ENCODE measurements at regions not wholly inside any gene's neighbourhood (a gene's known extent, or its start where the extent isn't known, plus 50 kb on each side); places are given as distances from the start of the nearest gene placed in this dataset.

DNA sequence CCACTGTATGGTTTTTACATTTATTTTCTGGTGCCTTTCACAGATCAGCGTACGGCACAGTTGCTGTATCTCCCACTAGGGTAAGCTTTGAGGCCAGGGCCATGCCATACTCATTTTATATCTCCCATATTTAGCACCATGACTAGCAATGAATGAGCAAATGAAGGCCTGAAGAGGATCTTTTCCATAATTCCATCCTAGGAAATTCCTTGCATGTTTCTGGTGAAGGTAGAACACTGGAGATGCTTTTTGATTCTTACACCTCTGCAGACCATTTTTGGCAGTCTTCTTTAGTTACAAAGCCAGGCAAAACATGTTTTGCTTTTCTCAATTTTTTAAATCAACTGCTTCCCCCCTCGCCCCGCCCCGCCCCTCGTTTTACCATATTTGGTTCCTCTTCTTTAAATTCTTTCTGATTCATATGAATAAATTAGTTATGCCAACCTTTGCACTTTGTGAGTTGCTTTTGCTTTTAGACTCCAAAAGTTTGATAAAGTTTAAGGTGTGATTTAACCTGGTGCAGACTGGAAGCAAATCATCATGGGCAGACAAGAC lies 78.9 kb upstream of the AK4 start:
- Histone ChIP-seq H3K79me2 (ENCODE audit: control insufficient read depth, insufficient read depth, low read length) (no peaks in the 10 kb centered on the region), H3K27ac (ENCODE audit: control insufficient read depth, insufficient read depth, low read length) (no peak overlapping the region), H4K20me1 (ENCODE audit: control insufficient read depth, extremely low read depth, insufficient read depth, low read length) (no peaks in the 10 kb centered on the region), H3K4me1 (ENCODE audit: control insufficient read depth, extremely low read depth, insufficient read depth, low read length) (peaks cover 6% of the 10 kb centered on the region), H3K9ac (ENCODE audit: control insufficient read depth, extremely low read depth, insufficient read depth, low read length) (peak overlapping the region; percentile 82), H2AFZ (ENCODE audit: control insufficient read depth, low read length) (no peak overlapping the region), H3K4me2 (ENCODE audit: control insufficient read depth, extremely low read depth, insufficient read depth, low read depth, low read length) (peak overlapping the region; percentile 98), H3K9me3 (ENCODE audit: control insufficient read depth, low read depth, low read length) (no peaks in the 10 kb centered on the region), H3K36me3 (ENCODE audit: control insufficient read depth in 2 of 2, extremely low read depth in 1 of 2, insufficient read depth in 2 of 2, low read length in 2 of 2) (no peaks in the 10 kb centered on the region), H3K4me3 (ENCODE audit: control insufficient read depth in 2 of 3, extremely low read depth in 1 of 3, insufficient read depth in 2 of 3, low read depth in 1 of 3, low read length in 3 of 3) (peak overlapping the region; percentile 58 to 86 (median 86)), H3K9me1 (ENCODE audit: control insufficient read depth, extremely low read depth, insufficient read depth, low read length) (no peaks in the 10 kb centered on the region), H3K27me3 (ENCODE audit: control insufficient read depth, extremely low read depth, insufficient read depth, low read length) (peaks cover 5% of the 10 kb centered on the region)
- TF ChIP-seq, protein P1, sequence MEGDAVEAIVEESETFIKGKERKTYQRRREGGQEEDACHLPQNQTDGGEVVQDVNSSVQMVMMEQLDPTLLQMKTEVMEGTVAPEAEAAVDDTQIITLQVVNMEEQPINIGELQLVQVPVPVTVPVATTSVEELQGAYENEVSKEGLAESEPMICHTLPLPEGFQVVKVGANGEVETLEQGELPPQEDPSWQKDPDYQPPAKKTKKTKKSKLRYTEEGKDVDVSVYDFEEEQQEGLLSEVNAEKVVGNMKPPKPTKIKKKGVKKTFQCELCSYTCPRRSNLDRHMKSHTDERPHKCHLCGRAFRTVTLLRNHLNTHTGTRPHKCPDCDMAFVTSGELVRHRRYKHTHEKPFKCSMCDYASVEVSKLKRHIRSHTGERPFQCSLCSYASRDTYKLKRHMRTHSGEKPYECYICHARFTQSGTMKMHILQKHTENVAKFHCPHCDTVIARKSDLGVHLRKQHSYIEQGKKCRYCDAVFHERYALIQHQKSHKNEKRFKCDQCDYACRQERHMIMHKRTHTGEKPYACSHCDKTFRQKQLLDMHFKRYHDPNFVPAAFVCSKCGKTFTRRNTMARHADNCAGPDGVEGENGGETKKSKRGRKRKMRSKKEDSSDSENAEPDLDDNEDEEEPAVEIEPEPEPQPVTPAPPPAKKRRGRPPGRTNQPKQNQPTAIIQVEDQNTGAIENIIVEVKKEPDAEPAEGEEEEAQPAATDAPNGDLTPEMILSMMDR (optimal IDR thresholded peaks at IDR 0.05 in 1 of 3, IDR thresholded peaks at IDR 0.05 in 1 of 3, conservative IDR thresholded peaks at IDR 0.05 in 1 of 3; ENCODE audit: extremely low read depth in 1 of 3, insufficient read depth in 2 of 3, low read length in 3 of 3): no peak
- TF ChIP-seq EZH2 (IDR thresholded peaks at IDR 0.05; ENCODE audit: low read length): no peak
- FAIRE-seq (no peak), DNase-seq (ENCODE audit: low read depth, low spot score) (no peak)
- dilution Hi-C loops (cut with MboI; ENCODE audit: extremely low pct_ligation_motif_present, low sequenced_read_pairs): no loop called here

DNA sequence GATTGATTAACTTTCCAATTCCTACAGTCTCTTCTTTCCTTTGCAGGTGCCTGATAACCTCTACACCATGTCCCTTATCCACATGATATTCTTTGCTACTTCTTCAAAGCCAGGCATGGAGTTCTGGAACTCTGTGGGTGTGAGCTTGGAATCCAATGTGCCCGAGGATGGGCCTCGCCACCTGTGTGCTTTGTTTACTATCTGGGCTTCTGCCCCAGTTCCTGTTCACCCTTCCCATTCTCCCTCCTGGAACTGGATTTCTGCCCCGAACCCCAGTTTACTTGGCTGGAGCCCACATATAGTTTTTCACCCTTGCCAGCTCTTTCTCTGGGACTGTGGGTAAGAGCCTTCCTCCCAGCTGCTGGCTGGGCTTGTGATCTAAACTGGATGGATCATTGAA lies 75.2 kb upstream of the AK4 start:
- Histone ChIP-seq H2AFZ (ENCODE audit: control insufficient read depth, low read length) (no peak overlapping the region), H3K27me3 (ENCODE audit: control insufficient read depth, extremely low read depth, insufficient read depth, low read length) (no peaks in the 10 kb centered on the region)

More for the DNA sequence above, 75.2 kb upstream of the AK4 start:
- no peaks in the 10 kb centered on the region for H3K9me1 ChIP-seq (ENCODE audit: control insufficient read depth, extremely low read depth, insufficient read depth, low read length)
- no peak overlapping the region for H3K27ac ChIP-seq (ENCODE audit: control insufficient read depth, insufficient read depth, low read length)
- FAIRE-seq: no peak
- no peaks in the 10 kb centered on the region for H4K20me1 ChIP-seq (ENCODE audit: control insufficient read depth, extremely low read depth, insufficient read depth, low read length)
- no peak overlapping the region for H3K4me2 ChIP-seq (ENCODE audit: control insufficient read depth, extremely low read depth, insufficient read depth, low read depth, low read length)
- no peaks in the 10 kb centered on the region for H3K9me3 ChIP-seq (ENCODE audit: control insufficient read depth, low read depth, low read length)
- dilution Hi-C loops (cut with MboI; ENCODE audit: extremely low pct_ligation_motif_present, low sequenced_read_pairs): no loop called here
- H3K79me2 ChIP-seq (ENCODE audit: control insufficient read depth, insufficient read depth, low read length): no peaks in the 10 kb centered on the region
- no peak for DNase-seq (ENCODE audit: low read depth, low spot score)
- H3K36me3 ChIP-seq (ENCODE audit: control insufficient read depth in 2 of 2, extremely low read depth in 1 of 2, insufficient read depth in 2 of 2, low read length in 2 of 2): no peaks in the 10 kb centered on the region
- H3K4me3 ChIP-seq (ENCODE audit: control insufficient read depth in 2 of 3, extremely low read depth in 1 of 3, insufficient read depth in 2 of 3, low read depth in 1 of 3, low read length in 3 of 3): no peak overlapping the region
- no peak overlapping the region for H3K9ac ChIP-seq (ENCODE audit: control insufficient read depth, extremely low read depth, insufficient read depth, low read length)
- H3K4me1 ChIP-seq (ENCODE audit: control insufficient read depth, extremely low read depth, insufficient read depth, low read length): peaks cover 3% of the 10 kb centered on the region
- TF ChIP-seq, protein P1 (optimal IDR thresholded peaks at IDR 0.05 in 1 of 3, IDR thresholded peaks at IDR 0.05 in 1 of 3, conservative IDR thresholded peaks at IDR 0.05 in 1 of 3; ENCODE audit: extremely low read depth in 1 of 3, insufficient read depth in 2 of 3, low read length in 3 of 3): no peak
- no peak for TF ChIP-seq EZH2 (IDR thresholded peaks at IDR 0.05; ENCODE audit: low read length)

Data from keratinocyte (primary cell).